ENCODE measurements at regions not wholly inside any gene's neighbourhood (a gene's known extent, or its start where the extent isn't known, plus 50 kb on each side); places are given as distances from the start of the nearest gene placed in this dataset.
A peak's percentile ranks its signal among the peaks of the same experiment; 100 is the strongest.

DNA sequence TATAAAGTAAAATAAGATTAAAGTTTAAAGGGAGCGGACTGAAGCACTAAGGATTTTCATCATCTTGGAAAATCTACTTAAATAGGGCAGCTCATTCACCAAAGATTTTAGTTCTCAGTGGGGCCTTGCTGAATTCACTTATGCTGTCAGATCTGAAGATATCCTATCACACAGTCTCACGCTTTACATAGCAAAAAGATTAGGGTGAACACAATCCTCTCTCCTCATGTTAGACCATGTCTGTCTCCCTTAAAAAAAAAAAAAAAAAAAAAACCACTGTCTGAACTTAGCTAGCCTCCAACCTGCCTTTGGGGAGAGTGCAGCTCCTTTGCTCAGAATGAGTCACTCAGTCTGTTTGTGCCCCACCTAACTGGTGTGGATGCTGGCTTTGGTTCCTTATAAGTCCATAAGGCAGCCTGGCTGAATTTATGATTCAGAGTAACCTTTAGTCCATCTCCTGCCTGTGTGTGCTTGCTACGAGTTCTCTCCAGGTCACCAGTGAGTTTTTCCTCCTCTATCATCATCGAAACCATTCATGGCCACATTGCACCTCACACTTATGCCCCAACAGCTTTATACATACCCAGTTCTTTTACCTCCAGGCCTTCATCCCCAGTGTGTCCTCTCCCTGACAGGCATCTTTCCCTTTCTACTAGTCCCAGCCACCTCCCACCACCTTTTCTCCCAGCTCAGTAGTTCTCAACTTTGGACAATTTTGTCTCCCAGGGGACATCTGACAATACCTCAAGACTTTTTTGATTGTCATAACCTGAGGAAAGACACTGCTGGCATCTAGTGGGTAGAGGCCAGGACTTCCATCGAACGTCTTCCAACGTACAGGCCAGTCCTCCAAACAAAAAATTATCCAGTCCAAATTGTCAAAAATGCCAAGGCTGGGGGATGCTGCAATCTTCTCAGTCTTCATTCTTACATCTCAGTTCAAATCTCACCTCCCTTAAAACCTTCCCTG lies 220.7 kb upstream of the EMCN start:
- POLR2A ChIA-PET (ENCODE audit: low non-redundant PET) = interaction anchor here (0.8 kb wide), 1 partner anchor 313 kb away, joined by 12 read pairs; no protein-coding TSS in a partner anchor
- intact Hi-C loops (cut with micrococcal nuclease; ENCODE audit: unreplicated experiment) = loop anchor here (1.0 to 10.0 kb wide), 2 partner anchors 224 to 645 kb away; partner anchors contain the start of gene EMCN
- no TSS peak for BruUV-seq (replicated peaks)
- H3K27ac ChIP-seq (ENCODE audit: low read depth, low read length, poor library complexity, severe bottlenecking) = no peak overlapping the region
- H3K36me3 ChIP-seq (ENCODE audit: insufficient read depth, low read length, poor library complexity, severe bottlenecking) = no peaks in the 10 kb centered on the region
- peak; percentile 64 for DNase-seq (ENCODE audit: low spot score)
- no peak for TF ChIP-seq EZH2 (IDR thresholded peaks at IDR 0.05; ENCODE audit: borderline replicate concordance, low read depth, low read length, poor library complexity, severe bottlenecking)
- TF ChIP-seq CTCF (conservative IDR thresholded peaks at IDR 0.05; ENCODE audit: low read depth, low read length) = peak; percentile 44
- H3K4me3 ChIP-seq (ENCODE audit: low read depth, low read length, poor library complexity, severe bottlenecking) = no peak overlapping the region
- no peaks in the 10 kb centered on the region for H3K27me3 ChIP-seq (replicated peaks; ENCODE audit: insufficient read depth, low read depth, low read length, poor library complexity)
- H3K4me1 ChIP-seq (ENCODE audit: insufficient read depth, low read length, poor library complexity, severe bottlenecking) = no peaks in the 10 kb centered on the region
- peaks cover 3% of the 10 kb centered on the region for H3K9me3 ChIP-seq (ENCODE audit: low read depth, low read length, poor library complexity, severe bottlenecking)
- CTCF ChIA-PET = interaction anchor here (0.6 to 1.6 kb wide), 5 partner anchors 97 to 740 kb away, joined by 3 to 17 read pairs (median 6); no protein-coding TSS in a partner anchor

GRCh38 chr4:100736641-100737451 lies 219.0 kb upstream of the EMCN start:
- no peak overlapping the region for H3K4me3 ChIP-seq (ENCODE audit: low read depth, low read length, poor library complexity, severe bottlenecking)
- H3K27ac ChIP-seq (ENCODE audit: low read depth, low read length, poor library complexity, severe bottlenecking) = no peak overlapping the region
- POLR2A ChIA-PET (ENCODE audit: low non-redundant PET) = no interaction called here
- intact Hi-C loops (cut with micrococcal nuclease; ENCODE audit: unreplicated experiment) = loop anchor here (10.0 kb wide), 1 partner anchor 222 kb away; the partner anchor contains the start of gene EMCN
- no peaks in the 10 kb centered on the region for H3K4me1 ChIP-seq (ENCODE audit: insufficient read depth, low read length, poor library complexity, severe bottlenecking)
- no peaks in the 10 kb centered on the region for H3K36me3 ChIP-seq (ENCODE audit: insufficient read depth, low read length, poor library complexity, severe bottlenecking)
- peak; percentile 69 for DNase-seq (ENCODE audit: low spot score)
- BruUV-seq (replicated peaks) = no TSS peak
- peaks cover 3% of the 10 kb centered on the region for H3K9me3 ChIP-seq (ENCODE audit: low read depth, low read length, poor library complexity, severe bottlenecking)
- no peaks in the 10 kb centered on the region for H3K27me3 ChIP-seq (replicated peaks; ENCODE audit: insufficient read depth, low read depth, low read length, poor library complexity)
- CTCF ChIA-PET = no interaction called here
- TF ChIP-seq EZH2 (IDR thresholded peaks at IDR 0.05; ENCODE audit: borderline replicate concordance, low read depth, low read length, poor library complexity, severe bottlenecking) (no peak), CTCF (conservative IDR thresholded peaks at IDR 0.05; ENCODE audit: low read depth, low read length) (no peak)

- no peaks in the 10 kb centered on the region for H3K4me1 ChIP-seq (ENCODE audit: insufficient read depth, low read length, poor library complexity, severe bottlenecking)
- ChIA-PET CTCF (no interaction called here), POLR2A (ENCODE audit: low non-redundant PET) (interaction anchor here (0.5 kb wide), 1 partner anchor 221 kb away, joined by 3 read pairs; no protein-coding TSS in a partner anchor)
- no peaks in the 10 kb centered on the region for H3K36me3 ChIP-seq (ENCODE audit: insufficient read depth, low read length, poor library complexity, severe bottlenecking)
- no TSS peak for BruUV-seq (replicated peaks)
- H3K27ac ChIP-seq (ENCODE audit: low read depth, low read length, poor library complexity, severe bottlenecking) = no peak overlapping the region
- H3K27me3 ChIP-seq (replicated peaks; ENCODE audit: insufficient read depth, low read depth, low read length, poor library complexity) = no peaks in the 10 kb centered on the region
- DNase-seq (ENCODE audit: low spot score) = no peak
- TF ChIP-seq EZH2 (IDR thresholded peaks at IDR 0.05; ENCODE audit: borderline replicate concordance, low read depth, low read length, poor library complexity, severe bottlenecking) = no peak
- H3K9me3 ChIP-seq (ENCODE audit: low read depth, low read length, poor library complexity, severe bottlenecking) = peaks cover 2% of the 10 kb centered on the region
- no peak overlapping the region for H3K4me3 ChIP-seq (ENCODE audit: low read depth, low read length, poor library complexity, severe bottlenecking)
- intact Hi-C loops (cut with micrococcal nuclease; ENCODE audit: unreplicated experiment) = no loop called here
Measured at GRCh38 chr4:100728861-100729260, 211.0 kb upstream of the EMCN start.
